ENCODE measurements at regions not wholly inside any gene's neighbourhood (a gene's known extent, or its start where the extent isn't known, plus 50 kb on each side); places are given as distances from the start of the nearest gene placed in this dataset.

- Mint-ChIP-seq H3K9me3 (ENCODE audit: insufficient read depth) (no peaks in the 10 kb centered on the region), H3K4me1 (no peaks in the 10 kb centered on the region), H3K27me3 (peaks cover 55% of the 10 kb centered on the region), H3K27ac (no peak overlapping the region), H3K4me3 (no peak overlapping the region)
- no peaks in the 10 kb centered on the region for H3K4me1 ChIP-seq (ENCODE audit: control insufficient read depth in 2 of 2, insufficient read depth in 2 of 2, low read length in 2 of 2)
- TF ChIP-seq EZH2 (IDR thresholded peaks at IDR 0.05; ENCODE audit: borderline replicate concordance, insufficient read depth, low read depth, low read length, poor library complexity, severe bottlenecking) (no peak), CTCF (IDR thresholded peaks at IDR 0.05) (no peak)
- no peaks in the 10 kb centered on the region for H3K36me3 ChIP-seq (replicated peaks in 1 of 2; ENCODE audit: control extremely low read depth in 1 of 2, control insufficient read depth in 1 of 2, extremely low read depth in 1 of 2, insufficient read depth in 2 of 2, low read length in 1 of 2)
- H3K4me3 ChIP-seq (ENCODE audit: control extremely low read depth in 1 of 5, extremely low read depth in 1 of 5, insufficient read depth in 1 of 5, low read depth in 2 of 5, low read length in 4 of 5) = no peak overlapping the region
- peaks cover 0 to 35% (median 7%) of the 10 kb centered on the region in 4 experiments for H3K27me3 ChIP-seq (replicated peaks in 1 of 4; ENCODE audit: control extremely low read depth in 1 of 4, control insufficient read depth in 3 of 4, insufficient read depth in 4 of 4, low read length in 3 of 4)
- H3K9me3 ChIP-seq (ENCODE audit: control extremely low read depth in 1 of 3, control insufficient read depth in 2 of 3, insufficient read depth in 1 of 3, low read length in 2 of 3) = peaks cover 0 to 7% (median 2%) of the 10 kb centered on the region in 3 donors
- no peaks in the 10 kb centered on the region for H3K79me2 ChIP-seq (ENCODE audit: control insufficient read depth, insufficient read depth, low read length)
- no peak overlapping the region for H3K27ac ChIP-seq (ENCODE audit: low read length in 2 of 2)
- no peak overlapping the region for H3K9ac ChIP-seq (ENCODE audit: low read length)
- DNase-seq (no peak), ATAC-seq (ENCODE audit: low read depth) (no peak)
- no peak overlapping the region for H2AFZ ChIP-seq (ENCODE audit: insufficient read depth, low read depth, low read length, poor library complexity, severe bottlenecking)
- CTCF ChIA-PET = no interaction called here
- H3K4me2 ChIP-seq (replicated peaks; ENCODE audit: low read depth, low read length, poor library complexity, severe bottlenecking) = no peak overlapping the region
- no peaks in the 10 kb centered on the region for H4K20me1 ChIP-seq (ENCODE audit: control insufficient read depth, insufficient read depth, low read length, poor library complexity, severe bottlenecking)
- WGBS (ENCODE audit: insufficient coverage) = 77% methylated on average over 3 of the region's 4 CpGs
- intact Hi-C loops (cut with micrococcal nuclease) = no loop called here
- POLR2A ChIA-PET = no interaction called here
Observed at GRCh38 chr22:27083610-27084009, 426.2 kb downstream of the MIAT start.

GRCh38 chr22:27084130-27084529 is 426.7 kb downstream of the MIAT start:
- Histone ChIP-seq H3K27ac (ENCODE audit: low read length in 2 of 2) (no peak overlapping the region), H3K79me2 (ENCODE audit: control insufficient read depth, insufficient read depth, low read length) (no peaks in the 10 kb centered on the region), H3K4me2 (replicated peaks; ENCODE audit: low read depth, low read length, poor library complexity, severe bottlenecking) (no peak overlapping the region), H4K20me1 (ENCODE audit: control insufficient read depth, insufficient read depth, low read length, poor library complexity, severe bottlenecking) (no peaks in the 10 kb centered on the region), H3K27me3 (replicated peaks in 1 of 4; ENCODE audit: control extremely low read depth in 1 of 4, control insufficient read depth in 3 of 4, insufficient read depth in 4 of 4, low read length in 3 of 4) (peaks cover 0 to 35% (median 6%) of the 10 kb centered on the region in 4 experiments), H3K9me3 (ENCODE audit: control extremely low read depth in 1 of 3, control insufficient read depth in 2 of 3, insufficient read depth in 1 of 3, low read length in 2 of 3) (peaks cover 0 to 7% (median 2%) of the 10 kb centered on the region in 3 donors), H3K4me1 (ENCODE audit: control insufficient read depth in 2 of 2, insufficient read depth in 2 of 2, low read length in 2 of 2) (no peaks in the 10 kb centered on the region), H3K9ac (ENCODE audit: low read length) (no peak overlapping the region), H2AFZ (ENCODE audit: insufficient read depth, low read depth, low read length, poor library complexity, severe bottlenecking) (no peak overlapping the region), H3K36me3 (replicated peaks in 1 of 2; ENCODE audit: control extremely low read depth in 1 of 2, control insufficient read depth in 1 of 2, extremely low read depth in 1 of 2, insufficient read depth in 2 of 2, low read length in 1 of 2) (no peaks in the 10 kb centered on the region), H3K4me3 (ENCODE audit: control extremely low read depth in 1 of 5, extremely low read depth in 1 of 5, insufficient read depth in 1 of 5, low read depth in 2 of 5, low read length in 4 of 5) (no peak overlapping the region)
- Mint-ChIP-seq H3K27ac (no peak overlapping the region), H3K9me3 (ENCODE audit: insufficient read depth) (no peaks in the 10 kb centered on the region), H3K4me3 (no peak overlapping the region), H3K4me1 (no peaks in the 10 kb centered on the region), H3K27me3 (peaks cover 52% of the 10 kb centered on the region)
- intact Hi-C loops (cut with micrococcal nuclease) = no loop called here
- WGBS (ENCODE audit: insufficient coverage) = 60% methylated on average over 1 of the region's 1 CpG
- CTCF ChIA-PET = no interaction called here
- TF ChIP-seq EZH2 (IDR thresholded peaks at IDR 0.05; ENCODE audit: borderline replicate concordance, insufficient read depth, low read depth, low read length, poor library complexity, severe bottlenecking) = no peak
- no peak for TF ChIP-seq CTCF (IDR thresholded peaks at IDR 0.05)
- ATAC-seq (ENCODE audit: low read depth) (no peak), DNase-seq (no peak)
- POLR2A ChIA-PET = no interaction called here
